NCI-H69 (cell line): ENCODE measurements at regions not wholly inside any gene's neighbourhood (a gene's known extent, or its start where the extent isn't known, plus 50 kb on each side); places are given as distances from the start of the nearest gene placed in this dataset.
A peak's percentile ranks its signal among the peaks of the same experiment; 100 is the strongest.

Source experiments
- DNase-seq: peaks from one replicate; lab custom pipeline; 2025; lab: John Stamatoyannopoulos, UW

DNA sequence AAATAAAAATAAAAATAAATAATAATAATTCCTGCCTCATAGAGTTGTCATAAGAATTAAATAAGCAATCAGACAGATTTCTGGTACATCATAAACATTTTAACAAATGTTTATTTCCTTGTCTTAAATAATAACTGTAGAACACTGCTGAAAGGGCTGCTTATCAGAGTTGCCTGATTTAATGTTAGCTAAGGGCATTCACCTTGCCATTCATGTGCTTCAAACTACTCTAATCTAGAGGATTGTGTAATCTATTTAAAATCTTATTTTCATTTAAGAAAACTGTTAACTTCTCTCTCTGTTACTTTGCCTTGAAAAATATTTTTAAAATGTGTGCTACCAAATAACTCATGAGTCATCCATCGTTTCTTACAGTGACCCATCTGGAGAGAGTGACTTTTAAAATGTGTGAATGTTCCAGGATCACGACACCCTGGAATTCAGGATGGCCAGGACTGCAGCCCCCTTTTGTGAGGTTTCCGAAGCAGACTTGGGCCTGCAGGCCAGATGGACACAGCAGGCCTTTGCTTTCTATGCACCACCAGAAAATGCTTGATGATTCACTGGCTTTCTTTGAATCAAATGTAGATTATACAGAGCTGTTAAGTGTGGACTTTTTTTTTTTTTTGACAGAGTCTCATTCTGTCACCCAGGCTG is 109.1 kb upstream of the TNS3 start:
- DNase-seq: no peak

GRCh38 chr7:47689558-47689957 is 107.6 kb upstream of the TNS3 start:
- DNase-seq: no peak

GRCh38 chr7:47688311-47689100 is 106.6 kb upstream of the TNS3 start:
- no peak for DNase-seq

DNA sequence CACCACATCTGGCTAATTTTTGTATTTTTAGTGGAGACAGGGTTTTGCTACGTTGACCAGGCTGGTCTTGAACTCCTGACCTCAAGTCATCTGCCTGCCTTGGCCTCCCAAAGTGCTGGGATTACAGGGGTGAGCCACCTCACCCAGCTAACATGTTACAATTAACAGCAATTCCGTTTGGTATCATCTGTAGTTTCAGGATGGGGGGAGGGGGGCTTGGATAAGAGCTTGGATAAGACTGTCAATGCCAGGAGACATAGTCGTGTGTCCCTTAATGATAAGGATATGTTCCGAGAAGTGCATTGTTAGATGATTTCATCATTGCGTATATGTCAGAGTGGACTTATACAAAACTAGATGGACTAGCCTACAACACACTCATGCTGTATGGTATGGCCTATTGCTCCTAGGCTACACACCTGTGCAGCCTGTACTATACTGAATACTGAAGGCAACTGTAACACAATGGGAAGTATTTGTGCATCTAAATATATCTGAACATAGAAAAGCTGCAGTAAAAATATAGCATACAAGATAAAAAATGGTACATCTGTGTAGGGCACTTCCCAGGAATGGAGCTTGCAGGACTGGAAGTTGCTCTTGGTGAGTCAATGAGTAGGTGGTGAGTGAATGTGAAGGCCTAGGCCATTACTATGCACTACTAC is 103.9 kb upstream of the TNS3 start:
- DNase-seq: no peak

GRCh38 chr7:47685151-47685550 is 103.2 kb upstream of the TNS3 start:
- DNase-seq: no peak

- DNase-seq: no peak
Observed at GRCh38 chr7:47684728-47685127, 102.8 kb upstream of the TNS3 start.

DNA sequence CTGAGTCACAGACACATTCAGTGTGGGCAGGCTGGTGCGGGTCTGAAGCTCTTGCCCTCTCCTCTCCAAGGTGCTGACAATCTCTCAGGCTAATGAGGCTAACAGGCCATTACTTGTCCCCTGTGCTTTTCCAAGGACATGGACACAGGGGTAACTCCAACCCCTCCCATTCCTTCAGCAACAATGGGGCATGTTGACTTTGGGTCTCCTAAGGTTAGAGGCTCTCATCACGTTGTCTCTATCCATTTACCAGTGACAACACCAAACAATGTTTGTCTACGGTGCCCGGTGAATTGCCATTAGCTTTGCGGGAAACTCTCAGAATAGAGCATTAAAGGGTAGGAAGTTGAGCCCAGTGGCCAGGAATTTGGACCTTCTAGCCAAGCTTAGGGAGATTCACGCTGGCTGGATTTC is 101.6 kb upstream of the TNS3 start:
- peak; percentile 10 for DNase-seq

DNA sequence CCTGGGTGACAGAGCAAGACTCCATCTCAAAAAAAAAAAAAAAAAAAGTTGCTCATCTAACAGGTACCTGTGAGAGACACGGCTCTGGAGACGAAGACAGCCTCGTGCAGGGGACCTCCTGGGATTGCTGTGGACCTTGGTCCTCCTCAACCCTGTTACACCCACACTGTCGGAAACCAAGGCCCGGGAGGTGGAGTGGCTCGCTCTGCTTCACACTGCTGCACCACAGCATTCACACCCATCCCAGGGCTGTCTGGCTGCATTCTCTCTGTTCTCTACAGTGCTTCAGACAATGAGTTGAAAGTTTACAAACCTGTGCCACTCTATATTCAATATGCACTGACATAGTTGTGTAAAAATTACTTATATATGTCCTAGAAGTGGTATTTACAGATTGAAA is 101.0 kb upstream of the TNS3 start:
- DNase-seq: no peak

DNA sequence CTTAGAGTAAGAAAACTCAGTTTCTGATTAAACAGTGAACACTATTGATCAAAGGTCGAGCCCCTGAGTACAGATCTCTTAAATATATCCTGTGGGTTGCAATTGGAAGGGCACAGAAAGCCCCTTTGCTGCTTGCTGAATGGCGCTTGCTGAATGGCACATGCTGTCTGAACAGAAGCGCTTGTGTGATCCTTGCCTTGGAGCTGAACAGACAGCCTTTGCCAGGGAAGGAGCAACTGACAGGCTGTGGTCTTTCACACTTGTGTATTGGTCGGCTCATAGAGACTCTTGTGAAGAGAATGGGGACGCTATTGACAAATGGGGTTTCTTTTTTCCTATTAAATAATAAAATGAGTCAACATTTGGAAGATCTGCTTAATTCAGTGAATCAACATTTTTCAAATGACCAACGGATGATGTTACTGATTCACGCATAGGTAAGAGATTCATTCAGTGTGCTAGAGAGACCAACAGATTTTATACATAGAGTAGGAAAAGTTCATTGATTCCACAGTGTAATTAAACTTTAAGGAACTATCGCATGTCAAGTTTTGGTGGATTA is 99.4 kb upstream of the TNS3 start:
- DNase-seq: no peak

- DNase-seq: no peak
Observed at GRCh38 chr7:47678641-47679380, 96.9 kb upstream of the TNS3 start.

GRCh38 chr7:47677664-47678063 is 95.8 kb upstream of the TNS3 start:
- no peak for DNase-seq

GRCh38 chr7:47677093-47677492 is 95.2 kb upstream of the TNS3 start:
- no peak for DNase-seq

DNA sequence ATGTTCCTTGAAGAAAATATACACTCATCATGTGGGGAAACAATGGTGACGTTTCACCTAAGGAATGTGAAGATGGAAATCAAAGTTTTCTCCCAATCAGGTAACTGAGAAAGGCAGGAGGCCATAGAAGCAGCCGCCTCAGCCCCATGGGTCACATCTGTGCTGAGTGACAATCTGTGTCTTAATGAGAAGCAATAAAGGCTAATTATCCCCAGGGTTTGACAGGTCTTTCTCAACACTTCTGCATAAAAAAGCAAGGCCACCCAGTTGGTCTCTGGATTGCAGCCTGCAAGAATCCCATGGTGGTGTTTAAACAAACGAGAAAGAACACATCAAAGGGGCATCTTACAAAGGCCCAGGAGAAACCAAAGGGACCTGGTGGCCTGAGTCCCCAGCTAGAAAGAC is 91.1 kb upstream of the TNS3 start:
- DNase-seq: peak; percentile 95

DNA sequence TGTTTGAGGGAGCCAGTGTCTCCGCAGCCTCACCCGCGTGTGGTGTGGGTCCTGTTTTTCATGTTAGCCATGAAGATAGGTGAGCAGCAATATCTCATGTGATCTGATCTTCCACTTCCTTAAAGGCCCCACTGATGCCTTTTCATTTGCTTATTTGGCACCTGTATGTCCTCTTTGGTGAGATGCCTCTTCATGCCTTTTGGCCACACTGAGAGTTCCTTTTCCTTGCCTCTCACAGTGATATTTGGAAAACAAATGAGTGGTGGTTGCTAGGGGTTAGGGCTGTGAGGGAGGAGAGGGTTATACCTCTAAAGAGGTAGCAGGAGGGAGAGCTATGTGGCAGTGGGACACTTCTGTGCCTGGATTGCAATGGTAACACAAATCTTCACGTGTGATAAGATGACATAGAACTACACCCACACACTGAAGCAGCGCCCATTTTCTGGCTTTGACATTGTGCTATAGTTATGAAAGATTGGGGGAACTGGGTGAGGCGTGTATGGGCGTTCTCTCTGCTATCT is 90.4 kb upstream of the TNS3 start:
- DNase-seq: peak; percentile 22

DNA sequence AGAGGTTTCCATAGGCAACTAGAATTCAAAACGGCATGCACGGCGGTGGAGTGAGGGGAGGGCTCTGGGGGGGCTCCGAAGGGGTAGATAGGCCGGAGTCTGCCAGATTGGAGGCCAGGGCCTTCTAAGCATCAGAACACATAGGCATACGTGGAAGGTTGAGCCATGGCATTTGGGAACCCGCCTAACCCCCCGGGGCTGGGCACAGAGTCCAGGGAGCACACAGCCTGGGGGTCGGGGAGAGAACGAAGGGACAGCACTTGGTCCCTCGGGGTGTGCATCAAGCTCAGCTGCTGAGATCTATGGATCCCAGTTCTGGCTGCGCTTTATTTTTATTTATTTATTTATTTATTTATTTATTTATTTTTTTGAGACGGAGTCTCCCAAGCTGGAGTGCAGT is 89.4 kb upstream of the TNS3 start:
- DNase-seq: no peak

- DNase-seq: no peak
Observed at GRCh38 chr7:47670729-47671128, 88.8 kb upstream of the TNS3 start.

DNA sequence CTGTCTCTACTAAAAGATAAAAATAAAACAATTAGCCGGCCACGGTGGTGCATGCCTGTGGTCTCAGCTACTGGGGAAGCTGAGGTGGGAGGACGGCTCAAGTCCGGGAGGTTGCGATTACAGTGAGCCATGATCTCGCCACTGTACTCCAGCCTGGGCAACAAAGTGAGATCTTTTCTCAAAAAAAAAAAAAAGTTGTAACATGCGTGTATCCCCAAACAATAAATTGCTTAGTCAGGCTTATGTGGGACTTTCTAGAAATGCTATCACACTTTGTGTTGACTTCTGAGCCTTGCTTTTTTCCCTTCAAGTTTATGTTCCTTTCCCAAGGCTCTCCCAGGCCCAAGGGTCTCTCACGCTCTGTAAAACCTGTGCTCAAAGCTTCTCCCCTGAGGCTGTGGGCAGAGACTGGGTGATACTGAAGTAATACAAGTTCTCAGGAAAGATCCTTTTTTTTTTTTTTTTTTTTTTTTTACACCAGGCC is 88.0 kb upstream of the TNS3 start:
- no peak for DNase-seq

DNA sequence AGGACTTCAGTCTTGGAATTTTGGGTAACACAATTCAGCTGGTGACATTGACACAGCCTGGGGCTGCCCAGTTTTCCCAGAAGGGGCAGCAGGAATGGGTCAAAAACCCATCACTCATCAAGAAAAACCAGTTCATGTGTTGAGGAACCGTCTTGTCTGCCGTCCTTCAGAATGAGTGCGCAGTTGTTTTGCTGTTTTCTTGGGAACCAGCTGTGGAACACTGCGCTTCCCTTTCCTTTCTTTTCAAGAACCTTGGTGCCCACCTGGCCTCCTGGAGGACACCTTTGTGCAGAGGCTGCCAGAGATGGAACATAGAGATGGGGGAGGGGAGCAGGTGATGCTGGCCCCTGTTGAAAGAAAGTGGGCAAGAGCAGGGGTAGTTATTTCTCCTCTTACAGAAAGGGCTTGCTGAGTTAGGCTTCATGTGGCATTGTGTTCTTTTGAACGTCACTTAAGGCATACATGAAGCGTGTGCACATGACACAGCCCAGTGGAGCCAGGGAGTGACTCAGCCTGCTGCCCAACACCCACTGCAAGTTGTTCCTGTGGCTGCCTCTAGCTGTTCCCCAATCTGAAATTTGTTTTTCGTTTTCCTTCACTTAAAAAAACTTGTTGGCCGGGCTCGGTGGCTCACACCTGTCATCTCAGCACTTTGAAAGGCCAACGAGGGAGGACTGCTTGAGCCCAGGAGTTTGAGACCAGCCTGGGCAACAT is 87.4 kb upstream of the TNS3 start:
- DNase-seq: no peak

GRCh38 chr7:47666164-47666862 is 84.4 kb upstream of the TNS3 start:
- DNase-seq: no peak

DNA sequence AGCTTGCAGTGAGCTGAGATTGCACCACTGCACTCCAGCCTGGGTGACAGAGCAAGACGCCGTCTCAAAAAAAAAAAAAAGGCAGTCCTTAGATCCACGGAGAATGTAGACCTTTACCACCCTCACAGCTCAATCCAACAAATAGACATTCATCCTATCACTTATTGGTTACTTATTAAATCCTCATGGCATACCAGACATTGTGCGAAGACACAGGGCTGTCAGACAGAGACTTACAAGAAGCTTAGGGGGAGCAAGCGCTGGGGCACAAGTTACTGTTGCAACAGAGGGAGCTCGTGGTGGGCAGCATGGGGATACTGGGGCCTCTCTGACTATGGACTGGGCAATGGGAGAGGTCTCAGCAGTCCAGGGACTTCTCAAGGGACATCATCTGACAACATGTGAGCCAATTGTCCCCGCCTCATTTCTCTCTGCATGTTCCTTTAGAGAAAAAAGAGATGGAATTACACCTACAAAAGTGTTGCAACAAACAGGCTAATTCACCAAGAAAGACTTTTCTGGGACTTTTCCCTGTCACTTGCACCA is 82.8 kb upstream of the TNS3 start:
- DNase-seq: no peak
